Liver (tissue), 8 donors: ENCODE measurements at regions not wholly inside any gene's neighbourhood (a gene's known extent, or its start where the extent isn't known, plus 50 kb on each side); places are given as distances from the start of the nearest gene placed in this dataset.

ENCODE experiments used
- DNase-seq: peaks from one replicate; pipeline ENCODE4 v3.0.0-alpha.2; 2017; ENCODE audit warnings: low spot score
- H3K27ac ChIP-seq, 2 donors: one replicate each; pipeline ENCODE4 v1.7.0; 2013; ENCODE audit warnings: inconsistent platforms in 2 of 2, low read length in 2 of 2, control low read depth in 1 of 2, low read depth in 1 of 2, mild to moderate bottlenecking in 1 of 2
- H3K27me3 ChIP-seq, 4 donors: one replicate each; pipeline versions ENCODE4 v1.6.1 to v1.7.0; 2013; ENCODE audit warnings: low read length in 3 of 4, inconsistent platforms in 1 of 4, mild to moderate bottlenecking in 1 of 4, moderate library complexity in 1 of 4; ENCODE audit not compliant: control insufficient read depth in 4 of 4, insufficient read depth in 4 of 4
- H3K36me3 ChIP-seq, 4 donors: one replicate each; pipeline versions ENCODE4 v1.6.1 to v1.7.0; 2013; ENCODE audit warnings: low read length in 3 of 4, mild to moderate bottlenecking in 3 of 4, low read depth in 1 of 4, moderate library complexity in 1 of 4; ENCODE audit not compliant: control insufficient read depth in 4 of 4, insufficient read depth in 3 of 4
- H3K4me1 ChIP-seq, 4 donors: one replicate each; pipeline versions ENCODE4 v1.6.1 to v1.7.0; 2013; ENCODE audit warnings: low read length in 3 of 4, mild to moderate bottlenecking in 3 of 4, moderate library complexity in 1 of 4; ENCODE audit not compliant: control insufficient read depth in 4 of 4, insufficient read depth in 4 of 4
- H3K4me3 ChIP-seq, 3 donors: one replicate each; pipeline versions ENCODE4 v1.6.1 to v1.7.0; 2013; ENCODE audit warnings: low read length in 3 of 3, control low read depth in 1 of 3, low read depth in 1 of 3, mild to moderate bottlenecking in 1 of 3
- H3K9ac ChIP-seq, 2 donors: one replicate each; pipeline ENCODE4 v1.7.0; 2013; ENCODE audit warnings: low read length in 2 of 2, mild to moderate bottlenecking in 2 of 2, moderate library complexity in 2 of 2, control low read depth in 1 of 2, low read depth in 1 of 2
- H3K9me3 ChIP-seq, 4 donors: one replicate each; pipeline versions ENCODE4 v1.6.1 to v1.7.0; 2013; ENCODE audit warnings: low read length in 3 of 4; ENCODE audit not compliant: control insufficient read depth in 4 of 4
- ATF3 ChIP-seq: IDR thresholded peaks from 2 replicates; pipeline ENCODE4 v1.6.1; 2016; ENCODE audit warnings: antibody characterized with exemption
- EGR1 ChIP-seq, 2 donors: IDR thresholded peaks; 2 replicates each; pipeline ENCODE4 v1.6.1; 2016 to 2018; ENCODE audit warnings: antibody characterized with exemption in 2 of 2, low read depth in 2 of 2
- FOXA1 ChIP-seq: IDR thresholded peaks from 2 replicates; pipeline ENCODE4 v1.6.1; 2016; ENCODE audit warnings: antibody characterized with exemption
- FOXA2 ChIP-seq: IDR thresholded peaks from 2 replicates; pipeline ENCODE4 v1.6.1; 2016; ENCODE audit warnings: antibody characterized with exemption
- GABPA ChIP-seq, 2 donors: IDR thresholded peaks in 1 of 2; conservative IDR thresholded peaks in 1 of 2; 2 replicates each; pipeline ENCODE4 v1.6.1; 2016; ENCODE audit warnings: antibody characterized with exemption in 2 of 2, mild to moderate bottlenecking in 1 of 2, moderate library complexity in 1 of 2
- HNF4A ChIP-seq, 2 donors: conservative IDR thresholded peaks; 2 replicates each; pipeline ENCODE4 v1.6.1; 2016; ENCODE audit warnings: antibody characterized with exemption in 2 of 2, mild to moderate bottlenecking in 2 of 2
- HNF4G ChIP-seq: IDR thresholded peaks from 2 replicates; pipeline ENCODE4 v1.6.1; 2016; ENCODE audit warnings: antibody characterized with exemption
- JUND ChIP-seq, 2 donors: IDR thresholded peaks; 2 replicates each; pipeline ENCODE4 v1.6.1; 2016; ENCODE audit warnings: antibody characterized with exemption in 2 of 2
- NR2F2 ChIP-seq: IDR thresholded peaks from 2 replicates; pipeline ENCODE4 v1.6.1; 2016; ENCODE audit warnings: antibody characterized with exemption
- RAD21 ChIP-seq, 2 donors: IDR thresholded peaks; 2 replicates each; pipeline ENCODE4 v1.6.1; 2016; ENCODE audit warnings: antibody characterized with exemption in 2 of 2, mild to moderate bottlenecking in 2 of 2
- REST ChIP-seq: IDR thresholded peaks from 2 replicates; pipeline ENCODE4 v1.6.1; 2016; ENCODE audit warnings: antibody characterized with exemption, mild to moderate bottlenecking
- RXRA ChIP-seq, 2 donors: IDR thresholded peaks; 2 replicates each; pipeline ENCODE4 v1.6.1; 2017 to 2018; ENCODE audit warnings: antibody characterized with exemption in 2 of 2, mild to moderate bottlenecking in 1 of 2
- SP1 ChIP-seq: IDR thresholded peaks from 2 replicates; pipeline ENCODE4 v1.6.1; 2018; ENCODE audit warnings: antibody characterized with exemption, mild to moderate bottlenecking
- TAF1 ChIP-seq: conservative IDR thresholded peaks from 2 replicates; pipeline ENCODE4 v1.6.1; 2016; ENCODE audit warnings: antibody characterized with exemption, mild to moderate bottlenecking
- YY1 ChIP-seq: IDR thresholded peaks from 2 replicates; pipeline ENCODE4 v1.6.1; 2016; ENCODE audit warnings: antibody characterized with exemption, mild to moderate bottlenecking
- ZBTB33 ChIP-seq: IDR thresholded peaks from 2 replicates; pipeline ENCODE4 v1.6.1; 2016; ENCODE audit warnings: antibody characterized with exemption
- WGBS: extraction: QIAGEN DNeasy Blood & Tissue Kit; methylation state at CpG from one replicate; pipeline ENCODE4 v1.1.7; 2013; 5-methylcytosine and 5-hydroxymethylcytosine counted together
- TF ChIP-seq, protein P1 (sequence below): IDR thresholded peaks from 2 replicates; pipeline ENCODE4 v1.6.1; 2016; ENCODE audit warnings: antibody characterized with exemption
- TF ChIP-seq, protein P2 (sequence below): fragments of 150-350 bp; IDR thresholded peaks from 2 replicates; pipeline ENCODE4 v1.5.1; 2017; ENCODE audit warnings: improper control_type of control experiment, low read depth, low read length; ENCODE audit not compliant: missing input control
- donor health status: healthy.
- donor health status: healthy.
- donor health status: healthy.
- donor health status: healthy.
- donor health status: healthy.

- no peaks in the 10 kb centered on the region for H3K4me1 ChIP-seq
- 71% methylated on average over 7 of the region's 7 CpGs for WGBS
- no peak for DNase-seq
Observed at GRCh38 chr15:93706495-93707292, 524.7 kb upstream of the MCTP2 start.

More at GRCh38 chr15:93706495-93707292, 524.7 kb upstream of the MCTP2 start:
- Histone ChIP-seq H3K9me3 (no peaks in the 10 kb centered on the region), H3K4me3 (no peak overlapping the region), H3K27ac (no peak overlapping the region), H3K9ac (no peak overlapping the region), H3K36me3 (no peaks in the 10 kb centered on the region), H3K27me3 (peaks cover 0 to 9% (median 0%) of the 10 kb centered on the region in 4 donors)
- TF ChIP-seq RAD21 (IDR thresholded peaks at IDR 0.05) (no peak), YY1 (no peak), RXRA (IDR thresholded peaks at IDR 0.05) (no peak), NR2F2 (no peak), FOXA1 (no peak), TAF1 (no peak), FOXA2 (no peak), REST (no peak), HNF4G (no peak), ATF3 (no peak), HNF4A (conservative IDR thresholded peaks at IDR 0.05) (no peak), ZBTB33 (no peak), SP1 (no peak), GABPA (IDR thresholded peaks at IDR 0.05 in 1 of 2, conservative IDR thresholded peaks at IDR 0.05 in 1 of 2) (no peak), EGR1 (IDR thresholded peaks at IDR 0.05; ENCODE audit: low read depth in 2 of 2) (no peak), JUND (IDR thresholded peaks at IDR 0.05) (no peak)
- TF ChIP-seq, protein P1, sequence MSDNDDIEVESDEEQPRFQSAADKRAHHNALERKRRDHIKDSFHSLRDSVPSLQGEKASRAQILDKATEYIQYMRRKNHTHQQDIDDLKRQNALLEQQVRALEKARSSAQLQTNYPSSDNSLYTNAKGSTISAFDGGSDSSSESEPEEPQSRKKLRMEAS: no peak
- TF ChIP-seq, protein P2, sequence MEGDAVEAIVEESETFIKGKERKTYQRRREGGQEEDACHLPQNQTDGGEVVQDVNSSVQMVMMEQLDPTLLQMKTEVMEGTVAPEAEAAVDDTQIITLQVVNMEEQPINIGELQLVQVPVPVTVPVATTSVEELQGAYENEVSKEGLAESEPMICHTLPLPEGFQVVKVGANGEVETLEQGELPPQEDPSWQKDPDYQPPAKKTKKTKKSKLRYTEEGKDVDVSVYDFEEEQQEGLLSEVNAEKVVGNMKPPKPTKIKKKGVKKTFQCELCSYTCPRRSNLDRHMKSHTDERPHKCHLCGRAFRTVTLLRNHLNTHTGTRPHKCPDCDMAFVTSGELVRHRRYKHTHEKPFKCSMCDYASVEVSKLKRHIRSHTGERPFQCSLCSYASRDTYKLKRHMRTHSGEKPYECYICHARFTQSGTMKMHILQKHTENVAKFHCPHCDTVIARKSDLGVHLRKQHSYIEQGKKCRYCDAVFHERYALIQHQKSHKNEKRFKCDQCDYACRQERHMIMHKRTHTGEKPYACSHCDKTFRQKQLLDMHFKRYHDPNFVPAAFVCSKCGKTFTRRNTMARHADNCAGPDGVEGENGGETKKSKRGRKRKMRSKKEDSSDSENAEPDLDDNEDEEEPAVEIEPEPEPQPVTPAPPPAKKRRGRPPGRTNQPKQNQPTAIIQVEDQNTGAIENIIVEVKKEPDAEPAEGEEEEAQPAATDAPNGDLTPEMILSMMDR: no peak
